Adipocyte (in vitro differentiated cells): ENCODE measurements at regions not wholly inside any gene's neighbourhood (a gene's known extent, or its start where the extent isn't known, plus 50 kb on each side); places are given as distances from the start of the nearest gene placed in this dataset.

Experiments
- DNase-seq: peaks from one replicate; pipeline ENCODE4 v3.0.0-alpha.2; 2015; ENCODE audit warnings: low read depth
- H3K27me3 ChIP-seq: replicated peaks from 2 replicates; pipeline ENCODE4 v1.7.0; 2013; ENCODE audit warnings: mild to moderate bottlenecking, low read length, moderate library complexity; ENCODE audit not compliant: control insufficient read depth, insufficient read depth
- H3K36me3 ChIP-seq: 2 replicates; pipeline ENCODE4 v1.7.0; 2013; ENCODE audit warnings: low read length, mild to moderate bottlenecking, moderate library complexity; ENCODE audit not compliant: control insufficient read depth, insufficient read depth, severe bottlenecking
- H3K4me1 ChIP-seq: 2 replicates; pipeline ENCODE4 v1.7.0; 2013; ENCODE audit warnings: mild to moderate bottlenecking, low read length, moderate library complexity; ENCODE audit not compliant: control insufficient read depth, insufficient read depth
- H3K4me3 ChIP-seq: 2 replicates; pipeline ENCODE4 v1.7.0; 2013; ENCODE audit warnings: mild to moderate bottlenecking, low read length, moderate library complexity
- H3K9ac ChIP-seq: 2 replicates; pipeline ENCODE4 v1.7.0; 2013; ENCODE audit warnings: mild to moderate bottlenecking, low read length, moderate library complexity
- H3K9me3 ChIP-seq: 2 replicates; pipeline ENCODE4 v1.7.0; 2013; ENCODE audit warnings: mild to moderate bottlenecking, low read length, moderate library complexity; ENCODE audit not compliant: control insufficient read depth

GRCh38 chr16:86632206-86632605 lies 53.9 kb downstream of the FOXL1 start:
- no peak overlapping the region for H3K4me3 ChIP-seq
- H3K27me3 ChIP-seq = no peaks in the 10 kb centered on the region
- no peaks in the 10 kb centered on the region for H3K9me3 ChIP-seq
- peaks cover 11% of the 10 kb centered on the region for H3K4me1 ChIP-seq
- H3K9ac ChIP-seq = no peak overlapping the region
- DNase-seq = no peak
- H3K36me3 ChIP-seq = no peaks in the 10 kb centered on the region

GRCh38 chr16:86632944-86633343 lies 54.6 kb downstream of the FOXL1 start:
- Histone ChIP-seq H3K9ac (no peak overlapping the region), H3K36me3 (no peaks in the 10 kb centered on the region), H3K9me3 (no peaks in the 10 kb centered on the region), H3K4me3 (no peak overlapping the region), H3K4me1 (peaks cover 11% of the 10 kb centered on the region), H3K27me3 (peaks cover 3% of the 10 kb centered on the region)
- DNase-seq = no peak

GRCh38 chr16:86634292-86634691 lies 55.9 kb downstream of the FOXL1 start:
- Histone ChIP-seq H3K4me1 (peaks cover 11% of the 10 kb centered on the region), H3K27me3 (peaks cover 7% of the 10 kb centered on the region), H3K9ac (no peak overlapping the region), H3K9me3 (no peaks in the 10 kb centered on the region), H3K4me3 (no peak overlapping the region), H3K36me3 (no peaks in the 10 kb centered on the region)
- DNase-seq = peak; percentile 19

GRCh38 chr16:86635176-86635876 lies 57.0 kb downstream of the FOXL1 start:
- DNase-seq = peak; percentile 46

GRCh38 chr16:86635926-86636325 lies 57.6 kb downstream of the FOXL1 start:
- H3K9ac ChIP-seq = no peak overlapping the region
- peaks cover 11% of the 10 kb centered on the region for H3K4me1 ChIP-seq
- no peaks in the 10 kb centered on the region for H3K36me3 ChIP-seq
- no peaks in the 10 kb centered on the region for H3K9me3 ChIP-seq
- peaks cover 18% of the 10 kb centered on the region for H3K27me3 ChIP-seq
- DNase-seq = no peak
- no peak overlapping the region for H3K4me3 ChIP-seq

More at GRCh38 chr16:86635176-86635876, 57.0 kb downstream of the FOXL1 start:
- H3K4me3 ChIP-seq = no peak overlapping the region
- peaks cover 15% of the 10 kb centered on the region for H3K27me3 ChIP-seq
- H3K4me1 ChIP-seq = peaks cover 11% of the 10 kb centered on the region
- no peak overlapping the region for H3K9ac ChIP-seq
- H3K9me3 ChIP-seq = no peaks in the 10 kb centered on the region
- H3K36me3 ChIP-seq = no peaks in the 10 kb centered on the region

- Histone ChIP-seq H3K4me3 (no peak overlapping the region), H3K36me3 (no peaks in the 10 kb centered on the region), H3K9me3 (no peaks in the 10 kb centered on the region), H3K27me3 (peaks cover 18% of the 10 kb centered on the region), H3K9ac (no peak overlapping the region), H3K4me1 (peaks cover 11% of the 10 kb centered on the region)
- DNase-seq = no peak
These were observed 59.4 kb downstream of the FOXL1 start for GRCh38 chr16:86637744-86638143.

- Histone ChIP-seq H3K4me1 (peaks cover 11% of the 10 kb centered on the region), H3K27me3 (peaks cover 18% of the 10 kb centered on the region), H3K36me3 (no peaks in the 10 kb centered on the region), H3K9me3 (no peaks in the 10 kb centered on the region), H3K9ac (no peak overlapping the region), H3K4me3 (no peak overlapping the region)
- DNase-seq = no peak
These were observed 60.3 kb downstream of the FOXL1 start for GRCh38 chr16:86638642-86639041.

GRCh38 chr16:86639354-86639753 lies 61.0 kb downstream of the FOXL1 start:
- Histone ChIP-seq H3K9me3 (no peaks in the 10 kb centered on the region), H3K27me3 (peaks cover 18% of the 10 kb centered on the region), H3K4me1 (peaks cover 11% of the 10 kb centered on the region), H3K36me3 (no peaks in the 10 kb centered on the region), H3K9ac (no peak overlapping the region), H3K4me3 (no peak overlapping the region)
- no peak for DNase-seq

- Histone ChIP-seq H3K4me1 (peaks cover 5% of the 10 kb centered on the region), H3K36me3 (no peaks in the 10 kb centered on the region), H3K9ac (no peak overlapping the region), H3K4me3 (no peak overlapping the region), H3K27me3 (peaks cover 22% of the 10 kb centered on the region), H3K9me3 (no peaks in the 10 kb centered on the region)
- DNase-seq = no peak
These were observed 62.0 kb downstream of the FOXL1 start for GRCh38 chr16:86640265-86640843.

- DNase-seq = no peak
- Histone ChIP-seq H3K9ac (no peak overlapping the region), H3K9me3 (peaks cover 5% of the 10 kb centered on the region), H3K27me3 (peaks cover 29% of the 10 kb centered on the region), H3K4me1 (no peaks in the 10 kb centered on the region), H3K36me3 (no peaks in the 10 kb centered on the region), H3K4me3 (no peak overlapping the region)
These were observed 63.7 kb downstream of the FOXL1 start for GRCh38 chr16:86642087-86642486.

GRCh38 chr16:86643671-86644070 lies 65.3 kb downstream of the FOXL1 start:
- Histone ChIP-seq H3K36me3 (no peaks in the 10 kb centered on the region), H3K27me3 (peaks cover 29% of the 10 kb centered on the region), H3K9ac (no peak overlapping the region), H3K9me3 (peaks cover 16% of the 10 kb centered on the region), H3K4me1 (no peaks in the 10 kb centered on the region), H3K4me3 (no peak overlapping the region)
- no peak for DNase-seq
